GM12878 (cell line): ENCODE measurements at regions not wholly inside any gene's neighbourhood (a gene's known extent, or its start where the extent isn't known, plus 50 kb on each side); places are given as distances from the start of the nearest gene placed in this dataset.

ENCODE experiments used
- ATAC-seq: fragments of 200-7000 bp; cut with Tn5 transposase; 3 replicates; pipeline ENCODE4 v1.9.1; 2020; ENCODE audit warnings: mild to moderate bottlenecking, moderate library complexity
- BruUV-seq: library from RNA; stranded (reverse); fragments of 400-500 nt; replicated peaks from 2 replicates; lab custom pipeline; 2021; lab: Mats Ljungman, UMichigan
- CTCF ChIA-PET: fragments of 300-600 bp; sonication (Branson Sonifier 250); formaldehyde crosslinking; extraction: SDS; loops from one replicate; lab custom pipeline; 2021; ENCODE audit warnings: inconsistent platforms; lab: Yijun Ruan, JAX
- POLR2A ChIA-PET: fragments of 350-600 bp; formaldehyde crosslinking; extraction: SDS; loops from one replicate; lab custom pipeline; 2021; ENCODE audit warnings: inconsistent platforms; lab: Charles Lee
- RAD21 ChIA-PET: fragments of 300-600 bp; sonication (Branson Sonifier 250); formaldehyde crosslinking; loops from one replicate; lab custom pipeline; 2023; ENCODE audit warnings: antibody characterized with exemption; ENCODE audit not compliant: unreplicated experiment; lab: Charles Lee
- SMC1A ChIA-PET: fragments of 300-600 bp; sonication (Branson Sonifier 250); formaldehyde crosslinking; loops from one replicate; lab custom pipeline; 2023; ENCODE audit not compliant: unreplicated experiment, uncharacterized antibody; lab: Charles Lee
- DNase-seq: peaks from one replicate; pipeline ENCODE4 v3.0.0-alpha.2; 2011; ENCODE audit warnings: low read depth, low spot score
- FAIRE-seq: peaks from 3 replicates; lab custom pipeline; 2011; peaks lifted over from hg19 to GRCh38; lab: Jason Lieb, UNC
- H2AFZ ChIP-seq: 2 replicates; pipeline ENCODE4 v1.6.0; 2011; ENCODE audit warnings: low read depth, low read length, control low read depth; ENCODE audit not compliant: control insufficient read depth
- H3K27ac ChIP-seq: 2 replicates; pipeline ENCODE4 v1.5.1; 2011; ENCODE audit warnings: control low read depth; ENCODE audit not compliant: control insufficient read depth, insufficient read depth
- H3K27me3 ChIP-seq, 2 experiments: replicated peaks in 1 of 2; 2 replicates each; pipeline versions ENCODE4 v1.6.0 to v1.6.1; 2011; ENCODE audit warnings: low read length in 1 of 2; ENCODE audit not compliant: control insufficient read depth in 2 of 2, insufficient read depth in 2 of 2
- H3K36me3 ChIP-seq, 2 experiments: 2 replicates each; pipeline ENCODE4 v1.5.1; 2011; ENCODE audit warnings: low read length in 1 of 2; ENCODE audit not compliant: control insufficient read depth in 2 of 2, insufficient read depth in 2 of 2
- H3K4me1 ChIP-seq: 2 replicates; pipeline ENCODE4 v1.6.1; 2011; ENCODE audit warnings: mild to moderate bottlenecking, low read length, moderate library complexity, mixed read lengths; ENCODE audit not compliant: control insufficient read depth, insufficient read depth
- H3K4me2 ChIP-seq: 2 replicates; pipeline ENCODE4 v1.6.0; 2011; ENCODE audit warnings: control low read depth; ENCODE audit not compliant: control insufficient read depth, insufficient read depth
- H3K4me3 ChIP-seq: fragments of 200-600 bp; sonication (generic); 2 replicates; pipeline ENCODE4 v1.5.1; 2016
- H3K79me2 ChIP-seq: 2 replicates; pipeline ENCODE4 v1.6.0; 2011; ENCODE audit warnings: low read length; ENCODE audit not compliant: control insufficient read depth, insufficient read depth
- H3K9ac ChIP-seq: 2 replicates; pipeline ENCODE4 v1.8.0; 2011; ENCODE audit warnings: low read length, control low read depth, mixed read lengths; ENCODE audit not compliant: control insufficient read depth, insufficient read depth
- H3K9me3 ChIP-seq: replicated peaks from 3 replicates; pipeline ENCODE4 v1.5.1; 2011; ENCODE audit warnings: mild to moderate bottlenecking, low read length; ENCODE audit not compliant: control insufficient read depth, insufficient read depth
- H4K20me1 ChIP-seq: 2 replicates; pipeline ENCODE4 v1.6.0; 2011; ENCODE audit not compliant: control insufficient read depth, insufficient read depth
- ATF7 ChIP-seq: fragments of 450-650 bp; IDR thresholded peaks from 2 replicates; pipeline ENCODE4 v1.6.1; 2016; ENCODE audit warnings: low read depth, mild to moderate bottlenecking
- CHD4 ChIP-seq: fragments of 200-600 bp; sonication (generic); IDR thresholded peaks from 2 replicates; pipeline ENCODE4 v1.6.1; 2016; ENCODE audit warnings: mild to moderate bottlenecking
- FOXK2 ChIP-seq: fragments of 450-650 bp; IDR thresholded peaks from 2 replicates; pipeline ENCODE4 v1.6.1; 2017; ENCODE audit warnings: mild to moderate bottlenecking, moderate library complexity
- HSF1 ChIP-seq: fragments of 150-350 bp; IDR thresholded peaks from 2 replicates; pipeline ENCODE4 v1.6.1; 2014; ENCODE audit warnings: mild to moderate bottlenecking, low read depth, low read length
- JUND ChIP-seq: IDR thresholded peaks from 2 replicates; pipeline ENCODE4 v1.6.1; 2012; ENCODE audit warnings: low read depth, mild to moderate bottlenecking, low read length, improper control_type of control experiment, moderate library complexity
- KAT2A ChIP-seq: conservative IDR thresholded peaks from 2 replicates; pipeline ENCODE4 v1.6.1; 2011; ENCODE audit warnings: low read depth, low read length; ENCODE audit not compliant: control insufficient read depth
- NKRF ChIP-seq: fragments of 450-650 bp; conservative IDR thresholded peaks from 2 replicates; pipeline ENCODE4 v1.6.1; 2017; ENCODE audit warnings: mild to moderate bottlenecking, moderate library complexity
- PAX5 ChIP-seq: IDR thresholded peaks from 2 replicates; pipeline ENCODE4 v1.6.1; 2011; ENCODE audit warnings: low read depth, low read length, borderline replicate concordance
- WGBS: methylation state at CpG from one replicate; pipeline ENCODE4 v1.1.6; 2016; ENCODE audit warnings: low lambda C conversion rate; ENCODE audit not compliant: insufficient replicate concordance, insufficient coverage; ENCODE audit errors: missing lambda C conversion rate; 5-methylcytosine and 5-hydroxymethylcytosine counted together
- in situ Hi-C: fragments of 300-500 bp; cut with MboI; formaldehyde crosslinking; loops from 9 replicates; pipeline ENCODE4 v1.14.3; 2018; ENCODE audit warnings: mixed read lengths
- intact Hi-C: fragments of 100-400 bp; cut with micrococcal nuclease; formaldehyde crosslinking; loops from one replicate; pipeline ENCODE4 v1.14.2; 2022; ENCODE audit not compliant: unreplicated experiment

- TF ChIP-seq NKRF = no peak
Measured at GRCh38 chr15:95558916-95559315, 771.6 kb upstream of the NR2F2 start (continued).

DNA sequence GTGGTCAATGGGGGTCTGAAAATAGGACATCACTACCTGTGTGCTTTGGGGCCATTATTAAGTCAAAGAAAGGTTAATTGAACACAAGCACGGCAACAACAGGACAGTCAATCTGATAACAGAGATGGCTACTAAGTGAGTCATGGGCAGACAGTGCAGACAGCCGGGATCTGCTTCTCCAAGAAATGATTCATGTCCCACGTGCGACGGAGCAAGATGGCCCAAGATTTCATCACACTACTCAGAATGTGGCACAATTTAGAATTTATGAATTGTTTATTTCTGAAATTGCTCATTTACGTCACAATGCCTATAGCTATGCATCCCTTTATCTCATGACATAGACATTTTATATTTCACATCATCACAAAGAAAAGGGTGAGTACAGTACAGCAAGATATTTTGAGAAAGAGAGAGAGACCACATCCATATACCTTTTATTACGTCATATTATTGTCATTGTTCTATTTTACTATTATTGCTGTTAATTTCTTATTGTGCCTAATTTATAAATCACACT, 770.6 kb upstream of the NR2F2 start:
- SMC1A ChIA-PET = interaction anchor here (1.1 kb wide), 1 partner anchor 236 kb away, joined by 3 read pairs; no protein-coding TSS in a partner anchor

DNA sequence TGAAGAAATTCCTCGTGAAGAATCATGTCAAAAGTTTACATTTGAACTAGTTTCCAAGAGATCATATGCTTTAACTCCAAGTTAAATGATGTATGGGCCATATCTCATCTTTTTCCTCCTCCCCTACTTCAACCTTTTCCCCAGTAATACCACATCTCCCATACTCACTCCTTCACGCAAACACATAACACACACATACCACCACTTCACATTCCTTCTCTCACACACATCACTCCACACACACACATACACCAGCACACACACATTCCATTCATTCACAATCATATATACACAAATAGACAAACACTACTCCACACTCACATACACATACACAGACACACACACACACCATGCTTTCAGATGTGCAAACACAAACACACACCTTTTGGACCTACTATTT, 769.0 kb upstream of the NR2F2 start:
- DNase-seq = no peak
- FAIRE-seq = no peak
- no peak overlapping the region for H3K27ac ChIP-seq
- H3K36me3 ChIP-seq = no peaks in the 10 kb centered on the region
- no peaks in the 10 kb centered on the region for H3K4me1 ChIP-seq
- H2AFZ ChIP-seq = no peak overlapping the region
- no peak overlapping the region for H3K9ac ChIP-seq
- H3K79me2 ChIP-seq = no peaks in the 10 kb centered on the region
- no TSS peak for BruUV-seq
- ChIA-PET RAD21 (no interaction called here), CTCF (interaction anchor here (0.6 kb wide), 1 partner anchor 890 kb away, joined by 3 read pairs; no protein-coding TSS in a partner anchor), SMC1A (no interaction called here), POLR2A (no interaction called here)
- no peak overlapping the region for H3K4me3 ChIP-seq
- no peak for ATAC-seq
- intact Hi-C loops (no loop called here), in situ Hi-C loops (no loop called here)
- H3K9me3 ChIP-seq = no peaks in the 10 kb centered on the region; the same call in 2 of the 3 replicates
- 44% methylated on average over 2 of the region's 2 CpGs for WGBS
- H3K4me2 ChIP-seq = no peak overlapping the region
- no peaks in the 10 kb centered on the region for H3K27me3 ChIP-seq
- no peaks in the 10 kb centered on the region for H4K20me1 ChIP-seq
- no peak for TF ChIP-seq PAX5
- TF ChIP-seq KAT2A = no peak
- no peak for TF ChIP-seq NKRF
- TF ChIP-seq JUND = no peak
- TF ChIP-seq HSF1 = no peak
- TF ChIP-seq CHD4 = no peak

More for the DNA sequence above, 770.6 kb upstream of the NR2F2 start:
- intact Hi-C loops = no loop called here
- no peak for ATAC-seq
- peak; percentile 54; the same call in 1 of the 2 replicates for TF ChIP-seq ATF7
- no peak for TF ChIP-seq FOXK2
- in situ Hi-C loops = no loop called here
- H3K4me3 ChIP-seq = no peak overlapping the region
- no TSS peak for BruUV-seq
- no peak for DNase-seq
- RAD21 ChIA-PET = no interaction called here
- no peak overlapping the region for H3K27ac ChIP-seq
- H3K79me2 ChIP-seq = no peaks in the 10 kb centered on the region
- no peak for FAIRE-seq
- no peaks in the 10 kb centered on the region; the same call in 2 of the 3 replicates for H3K9me3 ChIP-seq
- H3K4me2 ChIP-seq = no peak overlapping the region
- CTCF ChIA-PET = no interaction called here
- no peaks in the 10 kb centered on the region for H3K4me1 ChIP-seq
- H3K27me3 ChIP-seq = no peaks in the 10 kb centered on the region
- H4K20me1 ChIP-seq = no peaks in the 10 kb centered on the region
- POLR2A ChIA-PET = interaction anchor here (0.6 kb wide), 1 partner anchor 11 kb away, joined by 5 read pairs; no protein-coding TSS in a partner anchor
- WGBS = 61% methylated on average over 7 of the region's 7 CpGs
- H2AFZ ChIP-seq = no peak overlapping the region
- H3K9ac ChIP-seq = no peak overlapping the region
- no peaks in the 10 kb centered on the region for H3K36me3 ChIP-seq
